GM18867 (cell line): ENCODE measurements at regions not wholly inside any gene's neighbourhood (a gene's known extent, or its start where the extent isn't known, plus 50 kb on each side); places are given as distances from the start of the nearest gene placed in this dataset.

Experiments used
- ATAC-seq: cut with Tn5 transposase; IDR thresholded peaks from one replicate; pipeline ENCODE4 v1.9.1; 2021; ENCODE audit warnings: mild to moderate bottlenecking, moderate library complexity; ENCODE audit not compliant: unreplicated experiment

- no peak for ATAC-seq
These were observed 841.8 kb upstream of the ADGRL4 start for GRCh38 chr1:79848316-79848715.

GRCh38 chr1:79847700-79848099 lies 841.2 kb upstream of the ADGRL4 start:
- no peak for ATAC-seq

- no peak for ATAC-seq
These were observed 839.4 kb upstream of the ADGRL4 start for GRCh38 chr1:79845936-79846335.

GRCh38 chr1:79842811-79843210 lies 836.3 kb upstream of the ADGRL4 start:
- no peak for ATAC-seq

DNA sequence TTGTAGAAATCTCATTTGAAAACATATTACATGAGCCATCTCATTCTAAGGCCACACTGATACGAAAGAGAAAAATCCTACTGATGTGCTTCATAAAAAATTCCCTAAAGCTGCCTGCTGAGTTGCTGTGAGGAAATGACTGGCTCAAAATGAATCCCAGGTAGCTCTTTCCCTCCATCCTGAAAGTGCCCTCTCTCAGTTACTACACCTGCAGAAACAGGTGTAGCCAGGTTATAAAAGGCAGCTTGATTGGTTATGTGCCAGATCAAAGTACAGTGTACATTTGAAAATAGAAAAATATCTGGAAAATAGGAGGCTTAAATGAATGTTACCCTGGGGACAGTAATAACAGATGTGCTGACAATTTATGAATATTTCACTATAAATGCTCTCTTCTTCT lies 833.4 kb upstream of the ADGRL4 start:
- no peak for ATAC-seq

- ATAC-seq = no peak
These were observed 820.9 kb upstream of the ADGRL4 start for GRCh38 chr1:79827446-79827845.

DNA sequence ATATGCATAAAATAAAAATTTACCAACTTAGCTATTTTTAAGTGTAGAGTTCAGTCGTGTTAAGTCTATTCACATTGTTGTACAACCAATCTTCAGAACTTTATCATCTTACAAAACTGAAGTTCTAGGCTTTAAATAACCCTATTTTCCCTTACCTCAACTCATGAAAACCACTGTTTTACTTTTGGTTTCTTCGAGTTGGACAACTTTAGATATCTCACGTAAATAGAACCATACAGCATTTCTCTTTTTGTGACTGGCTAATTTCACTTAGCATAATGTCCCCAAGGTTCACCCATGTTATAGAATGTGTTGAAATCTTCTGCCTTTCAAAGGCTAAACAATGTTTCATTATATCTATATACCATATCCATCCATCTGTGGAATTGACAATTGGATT lies 819.0 kb upstream of the ADGRL4 start:
- ATAC-seq = no peak

DNA sequence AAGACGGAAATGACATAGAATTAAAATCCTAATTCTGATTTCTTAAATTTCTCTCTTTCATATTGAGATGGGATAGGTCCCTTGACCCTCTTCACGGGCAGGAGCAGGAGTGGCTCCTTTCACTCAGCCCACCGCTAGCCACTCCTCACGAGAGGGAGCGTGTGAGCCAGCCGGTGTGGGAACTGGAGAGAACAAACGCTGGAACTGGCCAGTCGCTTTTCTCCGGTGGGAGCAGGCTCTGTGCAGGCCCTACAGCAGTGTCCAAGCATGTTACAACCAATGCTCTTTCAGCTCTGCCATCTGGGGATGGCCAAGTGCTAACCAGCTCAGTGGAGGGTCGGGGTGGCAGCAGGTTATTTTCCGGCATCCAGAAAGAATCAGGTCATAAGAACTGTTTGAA lies 815.5 kb upstream of the ADGRL4 start:
- ATAC-seq = no peak

- peak; percentile 55 for ATAC-seq
These were observed 812.6 kb upstream of the ADGRL4 start for GRCh38 chr1:79819140-79819539.

DNA sequence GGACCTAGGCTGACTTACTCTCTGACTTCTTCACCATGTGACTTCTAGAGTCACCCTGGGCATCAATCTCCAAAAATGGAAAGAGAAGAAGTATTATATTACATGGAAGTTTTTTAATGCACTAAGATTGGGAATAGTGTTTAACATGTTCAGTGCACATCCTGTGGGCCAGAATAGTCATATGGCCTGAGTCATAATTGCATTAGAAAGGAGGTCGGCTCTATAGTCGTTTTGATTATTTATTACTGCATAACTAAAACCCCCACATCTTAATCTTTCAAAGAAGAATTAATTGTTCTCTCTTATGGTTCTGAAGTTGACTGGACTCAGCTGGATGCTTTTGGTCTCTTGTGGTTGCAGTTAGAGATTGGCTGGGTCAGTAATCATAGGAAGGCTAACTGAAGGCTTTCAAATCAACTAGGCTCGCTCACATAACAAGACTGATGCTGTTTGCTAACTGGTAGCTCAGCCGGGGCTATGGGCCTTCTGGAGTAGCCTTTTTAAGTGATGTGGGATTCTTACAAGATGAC lies 810.6 kb upstream of the ADGRL4 start:
- ATAC-seq = no peak

GRCh38 chr1:79815115-79815514 lies 808.6 kb upstream of the ADGRL4 start:
- ATAC-seq = no peak

GRCh38 chr1:79811173-79811572 lies 804.6 kb upstream of the ADGRL4 start:
- no peak for ATAC-seq

DNA sequence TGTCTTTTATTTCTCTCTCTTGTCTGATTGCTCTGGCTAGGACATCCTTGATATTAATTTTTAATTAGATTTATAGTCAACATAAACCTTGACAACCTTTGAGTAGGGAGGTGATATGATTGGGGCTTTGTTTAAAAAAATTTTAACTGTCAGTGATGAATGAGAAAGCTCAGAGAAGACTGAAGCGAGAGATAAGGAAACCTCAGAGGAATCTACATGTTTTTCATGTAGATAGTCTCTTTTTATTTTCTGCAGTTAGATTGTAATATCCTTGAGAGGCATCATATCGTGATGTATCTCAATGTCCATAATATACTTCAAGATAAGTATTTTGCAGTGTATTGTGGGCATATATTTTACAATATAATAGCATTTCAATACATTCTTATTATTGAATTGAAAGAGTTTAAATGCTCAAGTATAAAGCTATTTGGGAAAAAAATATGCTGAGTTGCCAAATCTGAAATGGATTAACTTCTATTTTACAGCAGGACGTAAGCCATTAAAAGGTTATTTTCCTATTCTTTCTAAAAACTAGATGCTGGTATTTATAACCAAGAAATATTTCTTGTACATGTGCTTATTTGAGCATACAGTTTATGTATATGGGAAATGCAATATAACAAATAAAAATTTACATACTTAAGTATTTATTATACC lies 802.4 kb upstream of the ADGRL4 start:
- no peak for ATAC-seq

DNA sequence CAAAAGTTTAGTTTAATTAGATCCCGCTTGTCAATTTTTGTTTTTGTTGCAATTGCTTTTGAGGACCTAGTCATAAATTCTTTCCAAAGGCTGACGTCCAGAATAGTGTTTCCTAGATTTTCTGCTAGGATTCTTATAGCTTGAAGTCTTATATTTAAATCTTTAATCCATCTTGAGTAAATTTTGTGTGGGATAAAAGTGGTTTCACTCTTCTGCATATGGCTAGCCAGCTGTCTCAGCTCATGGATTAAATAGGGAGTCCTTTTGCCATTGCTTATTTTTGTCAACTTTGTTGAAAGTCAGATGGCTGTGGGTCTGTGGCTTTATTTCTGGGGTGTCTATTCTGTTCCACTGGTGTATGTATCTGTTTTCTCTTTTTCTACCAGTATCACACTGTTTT lies 801.3 kb upstream of the ADGRL4 start:
- no peak for ATAC-seq

- ATAC-seq = no peak
These were observed 791.0 kb upstream of the ADGRL4 start for GRCh38 chr1:79797487-79797886.

DNA sequence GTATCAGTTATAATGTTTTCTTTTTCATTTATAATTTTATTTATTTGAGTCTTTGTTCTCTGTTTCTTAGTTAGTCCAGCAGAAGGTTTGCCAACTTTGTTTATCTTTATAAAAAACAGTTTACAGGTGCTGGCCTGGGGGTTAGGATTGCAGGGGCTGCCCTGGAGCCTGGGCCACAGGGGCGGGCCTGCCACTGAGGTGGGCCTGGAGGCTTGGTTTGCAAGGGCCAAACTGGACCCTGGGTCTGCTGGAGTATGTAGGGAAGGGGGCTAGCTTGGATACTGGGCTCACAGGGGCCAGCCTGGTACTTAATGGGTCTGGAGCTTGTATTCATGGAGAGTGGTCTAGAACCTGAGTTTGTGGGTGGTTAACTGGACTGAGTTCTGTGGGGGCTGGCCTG lies 789.9 kb upstream of the ADGRL4 start:
- no peak for ATAC-seq

DNA sequence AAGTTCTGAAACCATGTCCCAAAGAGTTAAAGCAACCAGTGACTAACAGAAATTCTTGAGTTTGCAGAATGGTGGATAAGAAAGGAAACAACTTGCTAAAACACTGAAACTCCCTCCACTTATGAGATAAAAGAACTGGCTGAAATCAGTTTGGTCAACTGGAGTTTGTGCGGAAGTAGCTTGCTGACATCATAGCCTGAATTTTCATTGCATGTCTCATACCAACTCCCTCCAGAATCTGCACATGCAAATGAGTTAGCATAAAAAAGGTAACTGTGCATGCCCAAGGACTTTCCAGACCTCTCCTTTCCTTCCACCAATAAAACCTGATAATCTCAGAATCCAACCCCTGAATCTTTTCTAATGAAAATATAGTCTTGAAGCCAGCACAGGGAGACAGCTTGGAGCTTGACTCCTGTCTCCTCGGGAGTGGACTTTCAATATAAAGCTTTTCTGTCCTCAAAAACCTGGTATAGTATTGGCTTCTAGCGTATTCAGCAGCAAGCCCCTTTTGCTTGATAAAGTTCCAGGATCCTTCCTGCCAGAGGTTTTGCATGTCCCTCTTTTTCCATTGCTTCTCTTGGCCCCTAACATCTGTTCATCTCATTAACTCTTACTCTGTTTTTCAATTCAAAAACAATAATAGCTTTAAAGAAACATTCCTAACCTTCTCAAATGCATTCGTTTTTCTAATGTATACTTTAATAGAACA lies 785.8 kb upstream of the ADGRL4 start:
- ATAC-seq = no peak

- no peak for ATAC-seq
These were observed 785.1 kb upstream of the ADGRL4 start for GRCh38 chr1:79791488-79792218.

- ATAC-seq = no peak
These were observed 784.4 kb upstream of the ADGRL4 start for GRCh38 chr1:79790950-79791349.

DNA sequence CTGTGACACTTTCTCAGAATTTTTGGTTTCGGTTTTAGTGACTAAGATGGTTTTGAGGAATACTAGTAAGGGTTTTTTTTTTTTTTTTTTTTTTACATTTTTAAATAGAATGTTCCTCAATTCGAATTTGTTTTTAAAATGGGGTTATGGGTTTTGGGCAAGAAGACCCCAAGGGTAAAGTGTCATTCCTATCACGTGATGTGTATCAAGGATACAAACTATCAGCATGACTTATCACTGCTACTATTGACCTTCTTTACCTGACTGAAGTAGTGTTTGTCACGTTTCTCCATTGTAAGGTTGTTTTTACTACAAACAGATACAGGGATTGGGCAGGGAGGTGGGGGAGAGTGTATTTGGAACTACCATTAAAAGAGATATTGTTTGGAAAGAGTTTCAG lies 781.1 kb upstream of the ADGRL4 start:
- ATAC-seq = no peak

DNA sequence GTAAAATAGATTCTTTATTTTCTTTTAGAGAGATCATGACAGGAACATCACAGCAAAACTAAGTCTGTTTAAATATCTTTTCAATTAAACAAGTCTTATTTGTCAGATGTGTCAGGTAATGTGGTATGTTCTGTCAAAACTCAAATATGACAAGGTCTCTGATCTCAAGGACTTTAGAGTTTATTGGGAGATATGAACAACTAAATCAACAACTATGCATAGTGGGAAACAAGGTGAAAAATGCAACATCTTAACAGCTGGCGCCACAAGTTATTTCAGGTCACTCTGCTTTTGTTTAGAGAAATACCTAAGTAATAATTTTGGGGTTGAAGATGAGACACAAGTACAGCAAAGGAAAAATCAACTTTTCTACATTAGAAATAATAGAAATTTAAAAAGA lies 779.4 kb upstream of the ADGRL4 start:
- no peak for ATAC-seq

GRCh38 chr1:79785561-79785960 lies 779.0 kb upstream of the ADGRL4 start:
- ATAC-seq = no peak
